HCT116 (cell line): ENCODE measurements at regions not wholly inside any gene's neighbourhood (a gene's known extent, or its start where the extent isn't known, plus 50 kb on each side); places are given as distances from the start of the nearest gene placed in this dataset.

ENCODE experiments used
- ATAC-seq: fragments of 200-7000 bp; cut with Tn5 transposase; 2 replicates; pipeline ENCODE4 v1.9.1; 2020; ENCODE audit warnings: mild to moderate bottlenecking, moderate library complexity
- BruUV-seq: library from RNA; stranded (reverse); fragments of 400-500 nt; replicated peaks from 2 replicates; lab custom pipeline; 2021; lab: Mats Ljungman, UMichigan
- CTCF ChIA-PET: fragments of 300-600 bp; sonication (Branson Sonifier 250); formaldehyde crosslinking; loops from one replicate; lab custom pipeline; 2021; ENCODE audit warnings: antibody characterized with exemption; lab: Charles Lee
- POLR2A ChIA-PET: fragments of 300-600, 350-600 bp; sonication (Branson Sonifier 250); formaldehyde crosslinking; loops from one replicate; lab custom pipeline; 2021; ENCODE audit warnings: antibody characterized with exemption; lab: Charles Lee
- RAD21 ChIA-PET, 2 experiments: fragments of 300-600 bp; sonication (Branson Sonifier 250); formaldehyde crosslinking; loops; one replicate each; lab custom pipeline; 2023; ENCODE audit warnings: low total read pairs in 2 of 2; ENCODE audit not compliant: uncharacterized antibody in 2 of 2, unreplicated experiment in 2 of 2, low non-redundant PET in 1 of 2; lab: Charles Lee
- DNase-seq: peaks from one replicate; pipeline ENCODE4 v3.0.0-alpha.2; 2010; ENCODE audit warnings: low read depth, low spot score
- H2AFZ ChIP-seq: fragments of 200-600 bp; shearing (Covaris generic), sonication (generic); 2 replicates; pipeline ENCODE4 v1.6.1; 2017; ENCODE audit warnings: low read depth, mixed run types, mixed read lengths, antibody characterized with exemption, low read length; ENCODE audit not compliant: poor library complexity, severe bottlenecking
- H3K27ac ChIP-seq: 2 replicates; pipeline ENCODE4 v1.5.1; 2012; ENCODE audit warnings: low read depth, low read length
- H3K27me3 ChIP-seq: fragments of 200-600 bp; sonication (generic); 2 replicates; pipeline ENCODE4 v1.6.1; 2016; ENCODE audit warnings: mixed run types, low read length, mixed read lengths; ENCODE audit not compliant: insufficient read depth
- H3K36me3 ChIP-seq, 2 experiments: fragments of 200-500 bp in 1 of 2; fragments of 200-600 bp in 1 of 2; sonication (Bioruptor generic) in 1 of 2; sonication (generic) in 1 of 2; 2 replicates each; pipeline versions ENCODE4 v1.5.1 to v1.6.1; 2014 to 2016; ENCODE audit warnings: low read length in 2 of 2, inconsistent platforms in 1 of 2, mixed read lengths in 1 of 2, mixed run types in 1 of 2; ENCODE audit not compliant: insufficient read depth in 2 of 2, control insufficient read depth in 1 of 2
- H3K4me1 ChIP-seq, 2 experiments: fragments of 200-600 bp in 1 of 2; sonication (generic) in 1 of 2; 2 replicates each; pipeline versions ENCODE4 v1.5.1 to v1.6.1; 2012 to 2017; ENCODE audit warnings: low read length in 2 of 2, inconsistent platforms in 1 of 2, mild to moderate bottlenecking in 1 of 2, mixed read lengths in 1 of 2, mixed run types in 1 of 2, moderate library complexity in 1 of 2; ENCODE audit not compliant: insufficient read depth in 2 of 2, control insufficient read depth in 1 of 2
- H3K4me2 ChIP-seq: fragments of 200-600 bp; sonication (generic); 2 replicates; pipeline ENCODE4 v1.6.1; 2017; ENCODE audit warnings: mixed run types, low read length, mixed read lengths
- H3K4me3 ChIP-seq, 2 experiments: fragments of 200-600 bp in 1 of 2; sonication (generic) in 1 of 2; replicated peaks in 1 of 2; 2 replicates each; pipeline ENCODE4 v1.5.1; 2011 to 2016; ENCODE audit warnings: low read length in 2 of 2, control low read depth in 1 of 2, low read depth in 1 of 2, mild to moderate bottlenecking in 1 of 2, mixed read lengths in 1 of 2, mixed run types in 1 of 2
- H3K79me2 ChIP-seq: fragments of 200-600 bp; sonication (generic); 2 replicates; pipeline ENCODE4 v1.6.1; 2017; ENCODE audit warnings: mild to moderate bottlenecking, mixed run types, low read length, moderate library complexity, mixed read lengths; ENCODE audit not compliant: insufficient read depth
- H3K9ac ChIP-seq: fragments of 200-600 bp; sonication (generic); 2 replicates; pipeline ENCODE4 v1.6.1; 2016; ENCODE audit warnings: low read length, mixed read lengths
- H3K9me2 ChIP-seq: fragments of 200-600 bp; sonication (generic), shearing (Covaris generic); 2 replicates; pipeline ENCODE4 v1.6.1; 2017; ENCODE audit warnings: mixed run types, mild to moderate bottlenecking, moderate library complexity; ENCODE audit not compliant: insufficient read depth
- H3K9me3 ChIP-seq, 2 experiments: fragments of 200-500 bp in 1 of 2; fragments of 200-600 bp in 1 of 2; sonication (Bioruptor generic) in 1 of 2; sonication (generic) in 1 of 2; 2 replicates each; pipeline ENCODE4 v1.6.1; 2014 to 2017; ENCODE audit warnings: low read length in 2 of 2, mixed read lengths in 2 of 2, inconsistent platforms in 1 of 2, low read depth in 1 of 2, mild to moderate bottlenecking in 1 of 2, mixed run types in 1 of 2, moderate library complexity in 1 of 2; ENCODE audit not compliant: control insufficient read depth in 1 of 2, insufficient read depth in 1 of 2
- H4K20me1 ChIP-seq: fragments of 200-600 bp; sonication (generic), shearing (Covaris generic); 2 replicates; pipeline ENCODE4 v1.6.1; 2017; ENCODE audit warnings: mixed run types, mild to moderate bottlenecking, moderate library complexity; ENCODE audit not compliant: insufficient read depth
- ELF1 ChIP-seq: IDR thresholded peaks from 2 replicates; pipeline ENCODE4 v1.6.1; 2012; ENCODE audit warnings: low read depth, borderline replicate concordance
- EZH2 ChIP-seq: fragments of 200-600 bp; sonication (generic); IDR thresholded peaks from 2 replicates; pipeline ENCODE4 v1.6.1; 2017; ENCODE audit warnings: antibody characterized with exemption, mixed run types
- EZH2phosphoT487 ChIP-seq: fragments of 200-600 bp; IDR thresholded peaks from 2 replicates; pipeline ENCODE4 v1.6.1; 2018; ENCODE audit warnings: antibody characterized with exemption, borderline replicate concordance
- JUND ChIP-seq: IDR thresholded peaks from 2 replicates; pipeline ENCODE4 v1.6.1; 2012
- RAD21 ChIP-seq: IDR thresholded peaks from 2 replicates; pipeline ENCODE4 v1.6.1; 2012; ENCODE audit warnings: low read depth, mild to moderate bottlenecking
- REST ChIP-seq: IDR thresholded peaks from 2 replicates; pipeline ENCODE4 v1.6.1; 2012; ENCODE audit warnings: low read depth
- SP1 ChIP-seq: IDR thresholded peaks from 2 replicates; pipeline ENCODE4 v1.6.1; 2012; ENCODE audit warnings: low read depth
- TCF7L2 ChIP-seq: IDR thresholded peaks from 2 replicates; pipeline ENCODE4 v1.7.0; 2011; ENCODE audit warnings: borderline replicate concordance, inconsistent platforms; ENCODE audit not compliant: insufficient read depth, insufficient read length; ENCODE audit errors: extremely low read depth
- intact Hi-C: fragments of 100-400 bp; cut with micrococcal nuclease; formaldehyde crosslinking; loops from 2 replicates; pipeline ENCODE4 v1.10.0; 2022
- TF ChIP-seq, protein P1 (sequence below): IDR thresholded peaks from 2 replicates; pipeline ENCODE4 v1.6.1; 2012
- TF ChIP-seq, protein P2 (sequence below), 3 experiments: fragments of 200-600 bp in 1 of 3; sonication (generic) in 1 of 3; IDR thresholded peaks in 2 of 3; conservative IDR thresholded peaks in 1 of 3; 2 replicates each; pipeline ENCODE4 v1.5.1; 2012 to 2017; ENCODE audit warnings: low read depth in 2 of 3, low read length in 2 of 3, antibody characterized with exemption in 1 of 3, borderline replicate concordance in 1 of 3, control low read depth in 1 of 3, mild to moderate bottlenecking in 1 of 3, mixed read lengths in 1 of 3, mixed run types in 1 of 3, moderate library complexity in 1 of 3; ENCODE audit not compliant: insufficient read depth in 1 of 3
- TF ChIP-seq, protein P3 (sequence below): IDR thresholded peaks from 2 replicates; pipeline ENCODE4 v1.6.1; 2012

- Histone ChIP-seq H4K20me1 (no peaks in the 10 kb centered on the region; the same call in 1 of the 2 replicates), H3K79me2 (no peaks in the 10 kb centered on the region), H3K4me2 (no peak overlapping the region), H3K4me1 (no peaks in the 10 kb centered on the region), H3K9ac (no peak overlapping the region), H3K36me3 (no peaks in the 10 kb centered on the region), H3K4me3 (no peak overlapping the region), H2AFZ (no peak overlapping the region), H3K9me2 (no peaks in the 10 kb centered on the region), H3K27me3 (no peaks in the 10 kb centered on the region), H3K9me3 (no peaks in the 10 kb centered on the region), H3K27ac (no peak overlapping the region)
- peak; percentile 36 for TF ChIP-seq RAD21
- TF ChIP-seq, protein P1, sequence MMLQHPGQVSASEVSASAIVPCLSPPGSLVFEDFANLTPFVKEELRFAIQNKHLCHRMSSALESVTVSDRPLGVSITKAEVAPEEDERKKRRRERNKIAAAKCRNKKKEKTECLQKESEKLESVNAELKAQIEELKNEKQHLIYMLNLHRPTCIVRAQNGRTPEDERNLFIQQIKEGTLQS = no peak
- TF ChIP-seq, protein P2, sequence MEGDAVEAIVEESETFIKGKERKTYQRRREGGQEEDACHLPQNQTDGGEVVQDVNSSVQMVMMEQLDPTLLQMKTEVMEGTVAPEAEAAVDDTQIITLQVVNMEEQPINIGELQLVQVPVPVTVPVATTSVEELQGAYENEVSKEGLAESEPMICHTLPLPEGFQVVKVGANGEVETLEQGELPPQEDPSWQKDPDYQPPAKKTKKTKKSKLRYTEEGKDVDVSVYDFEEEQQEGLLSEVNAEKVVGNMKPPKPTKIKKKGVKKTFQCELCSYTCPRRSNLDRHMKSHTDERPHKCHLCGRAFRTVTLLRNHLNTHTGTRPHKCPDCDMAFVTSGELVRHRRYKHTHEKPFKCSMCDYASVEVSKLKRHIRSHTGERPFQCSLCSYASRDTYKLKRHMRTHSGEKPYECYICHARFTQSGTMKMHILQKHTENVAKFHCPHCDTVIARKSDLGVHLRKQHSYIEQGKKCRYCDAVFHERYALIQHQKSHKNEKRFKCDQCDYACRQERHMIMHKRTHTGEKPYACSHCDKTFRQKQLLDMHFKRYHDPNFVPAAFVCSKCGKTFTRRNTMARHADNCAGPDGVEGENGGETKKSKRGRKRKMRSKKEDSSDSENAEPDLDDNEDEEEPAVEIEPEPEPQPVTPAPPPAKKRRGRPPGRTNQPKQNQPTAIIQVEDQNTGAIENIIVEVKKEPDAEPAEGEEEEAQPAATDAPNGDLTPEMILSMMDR (IDR thresholded peaks at IDR 0.05 in 2 of 3, conservative IDR thresholded peaks at IDR 0.05 in 1 of 3; ENCODE audit: borderline replicate concordance in 1 of 3, insufficient read depth in 1 of 3, low read depth in 2 of 3, low read length in 2 of 3) = peak; percentile 21 to 66 (median 64); a peak in 4 of 6 replicates
- no TSS peak for BruUV-seq
- DNase-seq = peak; percentile 7
- intact Hi-C loops = loop anchor here (1.0 to 10.0 kb wide), 2 partner anchors 260 to 565 kb away; partner anchors contain the start of gene GBA3
- ChIA-PET CTCF (interaction anchor here (1.0 kb wide), 1 partner anchor 259 kb away, joined by 9 read pairs; no protein-coding TSS in a partner anchor), POLR2A (no interaction called here), RAD21 (no interaction called here)
- ATAC-seq = peak; percentile 80
Measured at GRCh38 chr4:22129454-22130029, 181.0 kb upstream of the KCNIP4 start.

GRCh38 chr4:22122062-22122461, 173.5 kb upstream of the KCNIP4 start:
- H3K9me2 ChIP-seq = no peaks in the 10 kb centered on the region
- ChIA-PET POLR2A (no interaction called here), CTCF (no interaction called here), RAD21 (no interaction called here)
- no peak overlapping the region for H3K27ac ChIP-seq
- intact Hi-C loops = no loop called here
- no peaks in the 10 kb centered on the region for H3K4me1 ChIP-seq
- DNase-seq = no peak
- H3K9me3 ChIP-seq = 0 out of 4 replicates have a peak, but pooled peaks cover 0 to under 1% of the 10 kb centered on the region in 2 experiments
- no peak overlapping the region for H3K9ac ChIP-seq
- no TSS peak for BruUV-seq
- H3K4me3 ChIP-seq = no peak overlapping the region
- no peaks in the 10 kb centered on the region for H4K20me1 ChIP-seq
- ATAC-seq = no peak
- no peaks in the 10 kb centered on the region for H3K36me3 ChIP-seq
- H2AFZ ChIP-seq = no peak overlapping the region
- no peaks in the 10 kb centered on the region for H3K79me2 ChIP-seq
- H3K4me2 ChIP-seq = no peak overlapping the region
- no peaks in the 10 kb centered on the region for H3K27me3 ChIP-seq
- TF ChIP-seq EZH2 (no peak), EZH2phosphoT487 (no peak), SP1 (no peak), RAD21 (no peak), REST (no peak), TCF7L2 (no peak), ELF1 (no peak), JUND (no peak)
- TF ChIP-seq, protein P1 = no peak
- TF ChIP-seq, protein P3, sequence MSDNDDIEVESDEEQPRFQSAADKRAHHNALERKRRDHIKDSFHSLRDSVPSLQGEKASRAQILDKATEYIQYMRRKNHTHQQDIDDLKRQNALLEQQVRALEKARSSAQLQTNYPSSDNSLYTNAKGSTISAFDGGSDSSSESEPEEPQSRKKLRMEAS = no peak
